Liver (tissue), 7 donors: ENCODE measurements at regions not wholly inside any gene's neighbourhood (a gene's known extent, or its start where the extent isn't known, plus 50 kb on each side); places are given as distances from the start of the nearest gene placed in this dataset.

Experiments
- DNase-seq: peaks from one replicate; pipeline ENCODE4 v3.0.0-alpha.2; 2017; ENCODE audit warnings: low spot score
- H3K27ac ChIP-seq, 2 donors: one replicate each; pipeline ENCODE4 v1.7.0; 2013; ENCODE audit warnings: inconsistent platforms in 2 of 2, low read length in 2 of 2, control low read depth in 1 of 2, low read depth in 1 of 2, mild to moderate bottlenecking in 1 of 2
- H3K27me3 ChIP-seq, 4 donors: one replicate each; pipeline versions ENCODE4 v1.6.1 to v1.7.0; 2013; ENCODE audit warnings: low read length in 3 of 4, inconsistent platforms in 1 of 4, mild to moderate bottlenecking in 1 of 4, moderate library complexity in 1 of 4; ENCODE audit not compliant: control insufficient read depth in 4 of 4, insufficient read depth in 4 of 4
- H3K36me3 ChIP-seq, 4 donors: one replicate each; pipeline versions ENCODE4 v1.6.1 to v1.7.0; 2013; ENCODE audit warnings: low read length in 3 of 4, mild to moderate bottlenecking in 3 of 4, low read depth in 1 of 4, moderate library complexity in 1 of 4; ENCODE audit not compliant: control insufficient read depth in 4 of 4, insufficient read depth in 3 of 4
- H3K4me1 ChIP-seq, 4 donors: one replicate each; pipeline versions ENCODE4 v1.6.1 to v1.7.0; 2013; ENCODE audit warnings: low read length in 3 of 4, mild to moderate bottlenecking in 3 of 4, moderate library complexity in 1 of 4; ENCODE audit not compliant: control insufficient read depth in 4 of 4, insufficient read depth in 4 of 4
- H3K4me3 ChIP-seq, 3 donors: one replicate each; pipeline versions ENCODE4 v1.6.1 to v1.7.0; 2013; ENCODE audit warnings: low read length in 3 of 3, control low read depth in 1 of 3, low read depth in 1 of 3, mild to moderate bottlenecking in 1 of 3
- H3K9ac ChIP-seq, 2 donors: one replicate each; pipeline ENCODE4 v1.7.0; 2013; ENCODE audit warnings: low read length in 2 of 2, mild to moderate bottlenecking in 2 of 2, moderate library complexity in 2 of 2, control low read depth in 1 of 2, low read depth in 1 of 2
- H3K9me3 ChIP-seq, 4 donors: one replicate each; pipeline versions ENCODE4 v1.6.1 to v1.7.0; 2013; ENCODE audit warnings: low read length in 3 of 4; ENCODE audit not compliant: control insufficient read depth in 4 of 4
- EGR1 ChIP-seq, 2 donors: IDR thresholded peaks; 2 replicates each; pipeline ENCODE4 v1.6.1; 2016 to 2018; ENCODE audit warnings: antibody characterized with exemption in 2 of 2, low read depth in 2 of 2
- FOXA1 ChIP-seq: IDR thresholded peaks from 2 replicates; pipeline ENCODE4 v1.6.1; 2016; ENCODE audit warnings: antibody characterized with exemption
- FOXA2 ChIP-seq: IDR thresholded peaks from 2 replicates; pipeline ENCODE4 v1.6.1; 2016; ENCODE audit warnings: antibody characterized with exemption
- GABPA ChIP-seq, 2 donors: IDR thresholded peaks in 1 of 2; conservative IDR thresholded peaks in 1 of 2; 2 replicates each; pipeline ENCODE4 v1.6.1; 2016; ENCODE audit warnings: antibody characterized with exemption in 2 of 2, mild to moderate bottlenecking in 1 of 2, moderate library complexity in 1 of 2
- HNF4A ChIP-seq, 2 donors: conservative IDR thresholded peaks; 2 replicates each; pipeline ENCODE4 v1.6.1; 2016; ENCODE audit warnings: antibody characterized with exemption in 2 of 2, mild to moderate bottlenecking in 2 of 2
- HNF4G ChIP-seq: IDR thresholded peaks from 2 replicates; pipeline ENCODE4 v1.6.1; 2016; ENCODE audit warnings: antibody characterized with exemption
- JUND ChIP-seq, 2 donors: IDR thresholded peaks; 2 replicates each; pipeline ENCODE4 v1.6.1; 2016; ENCODE audit warnings: antibody characterized with exemption in 2 of 2
- NR2F2 ChIP-seq: IDR thresholded peaks from 2 replicates; pipeline ENCODE4 v1.6.1; 2016; ENCODE audit warnings: antibody characterized with exemption
- RAD21 ChIP-seq, 2 donors: IDR thresholded peaks; 2 replicates each; pipeline ENCODE4 v1.6.1; 2016; ENCODE audit warnings: antibody characterized with exemption in 2 of 2, mild to moderate bottlenecking in 2 of 2
- RXRA ChIP-seq, 2 donors: IDR thresholded peaks; 2 replicates each; pipeline ENCODE4 v1.6.1; 2017 to 2018; ENCODE audit warnings: antibody characterized with exemption in 2 of 2, mild to moderate bottlenecking in 1 of 2
- SP1 ChIP-seq: IDR thresholded peaks from 2 replicates; pipeline ENCODE4 v1.6.1; 2018; ENCODE audit warnings: antibody characterized with exemption, mild to moderate bottlenecking
- TAF1 ChIP-seq: conservative IDR thresholded peaks from 2 replicates; pipeline ENCODE4 v1.6.1; 2016; ENCODE audit warnings: antibody characterized with exemption, mild to moderate bottlenecking
- YY1 ChIP-seq: IDR thresholded peaks from 2 replicates; pipeline ENCODE4 v1.6.1; 2016; ENCODE audit warnings: antibody characterized with exemption, mild to moderate bottlenecking
- TF ChIP-seq, protein P1 (sequence below): IDR thresholded peaks from 2 replicates; pipeline ENCODE4 v1.6.1; 2016; ENCODE audit warnings: antibody characterized with exemption
- TF ChIP-seq, protein P2 (sequence below): IDR thresholded peaks from 2 replicates; pipeline ENCODE4 v1.6.1; 2016; ENCODE audit warnings: antibody characterized with exemption, mild to moderate bottlenecking
- TF ChIP-seq, protein P3 (sequence below): IDR thresholded peaks from 2 replicates; pipeline ENCODE4 v1.6.1; 2016; ENCODE audit warnings: antibody characterized with exemption
- TF ChIP-seq, protein P4 (sequence below): IDR thresholded peaks from 2 replicates; pipeline ENCODE4 v1.6.1; 2016; ENCODE audit warnings: antibody characterized with exemption
- TF ChIP-seq, protein P5 (sequence below): fragments of 150-350 bp; IDR thresholded peaks from 2 replicates; pipeline ENCODE4 v1.5.1; 2017; ENCODE audit warnings: improper control_type of control experiment, low read depth, low read length; ENCODE audit not compliant: missing input control
- donor health status: healthy.
- donor health status: healthy.
- donor health status: healthy.
- donor health status: healthy.

DNA sequence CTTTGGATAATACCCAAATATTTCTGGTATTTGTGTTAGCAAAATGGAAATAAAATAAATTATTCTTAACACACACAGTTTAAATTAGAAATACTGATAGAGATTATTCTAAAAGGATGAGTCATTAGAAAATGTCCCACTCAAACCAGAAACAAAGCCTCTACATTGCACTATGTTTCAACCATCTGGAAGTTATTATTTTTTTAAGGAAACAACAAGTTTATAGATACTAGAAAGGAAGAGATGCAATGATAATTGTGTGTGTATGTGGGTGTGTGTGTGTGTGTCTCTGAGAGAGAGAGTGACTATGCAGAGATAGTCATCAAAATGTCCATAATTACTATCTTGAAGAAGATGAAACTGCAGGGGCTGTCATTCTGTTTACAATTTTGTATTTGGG is 1340.5 kb downstream of the ROBO1 start:
- no peaks in the 10 kb centered on the region for H3K36me3 ChIP-seq
- TF ChIP-seq HNF4G, result no peak
- no peak for TF ChIP-seq SP1
- TF ChIP-seq EGR1 (IDR thresholded peaks at IDR 0.05; ENCODE audit: low read depth in 2 of 2), result no peak
- no peak for TF ChIP-seq YY1
- TF ChIP-seq FOXA1, result no peak
- TF ChIP-seq, protein P1, sequence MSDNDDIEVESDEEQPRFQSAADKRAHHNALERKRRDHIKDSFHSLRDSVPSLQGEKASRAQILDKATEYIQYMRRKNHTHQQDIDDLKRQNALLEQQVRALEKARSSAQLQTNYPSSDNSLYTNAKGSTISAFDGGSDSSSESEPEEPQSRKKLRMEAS, result no peak
- TF ChIP-seq RAD21 (IDR thresholded peaks at IDR 0.05), result no peak
- no peak for TF ChIP-seq NR2F2
- TF ChIP-seq, protein P2, sequence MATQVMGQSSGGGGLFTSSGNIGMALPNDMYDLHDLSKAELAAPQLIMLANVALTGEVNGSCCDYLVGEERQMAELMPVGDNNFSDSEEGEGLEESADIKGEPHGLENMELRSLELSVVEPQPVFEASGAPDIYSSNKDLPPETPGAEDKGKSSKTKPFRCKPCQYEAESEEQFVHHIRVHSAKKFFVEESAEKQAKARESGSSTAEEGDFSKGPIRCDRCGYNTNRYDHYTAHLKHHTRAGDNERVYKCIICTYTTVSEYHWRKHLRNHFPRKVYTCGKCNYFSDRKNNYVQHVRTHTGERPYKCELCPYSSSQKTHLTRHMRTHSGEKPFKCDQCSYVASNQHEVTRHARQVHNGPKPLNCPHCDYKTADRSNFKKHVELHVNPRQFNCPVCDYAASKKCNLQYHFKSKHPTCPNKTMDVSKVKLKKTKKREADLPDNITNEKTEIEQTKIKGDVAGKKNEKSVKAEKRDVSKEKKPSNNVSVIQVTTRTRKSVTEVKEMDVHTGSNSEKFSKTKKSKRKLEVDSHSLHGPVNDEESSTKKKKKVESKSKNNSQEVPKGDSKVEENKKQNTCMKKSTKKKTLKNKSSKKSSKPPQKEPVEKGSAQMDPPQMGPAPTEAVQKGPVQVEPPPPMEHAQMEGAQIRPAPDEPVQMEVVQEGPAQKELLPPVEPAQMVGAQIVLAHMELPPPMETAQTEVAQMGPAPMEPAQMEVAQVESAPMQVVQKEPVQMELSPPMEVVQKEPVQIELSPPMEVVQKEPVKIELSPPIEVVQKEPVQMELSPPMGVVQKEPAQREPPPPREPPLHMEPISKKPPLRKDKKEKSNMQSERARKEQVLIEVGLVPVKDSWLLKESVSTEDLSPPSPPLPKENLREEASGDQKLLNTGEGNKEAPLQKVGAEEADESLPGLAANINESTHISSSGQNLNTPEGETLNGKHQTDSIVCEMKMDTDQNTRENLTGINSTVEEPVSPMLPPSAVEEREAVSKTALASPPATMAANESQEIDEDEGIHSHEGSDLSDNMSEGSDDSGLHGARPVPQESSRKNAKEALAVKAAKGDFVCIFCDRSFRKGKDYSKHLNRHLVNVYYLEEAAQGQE, result no peak
- no peak for TF ChIP-seq TAF1
- TF ChIP-seq, protein P3, sequence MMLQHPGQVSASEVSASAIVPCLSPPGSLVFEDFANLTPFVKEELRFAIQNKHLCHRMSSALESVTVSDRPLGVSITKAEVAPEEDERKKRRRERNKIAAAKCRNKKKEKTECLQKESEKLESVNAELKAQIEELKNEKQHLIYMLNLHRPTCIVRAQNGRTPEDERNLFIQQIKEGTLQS, result no peak
- TF ChIP-seq HNF4A (conservative IDR thresholded peaks at IDR 0.05), result no peak
- TF ChIP-seq RXRA (IDR thresholded peaks at IDR 0.05), result no peak
- TF ChIP-seq, protein P4, sequence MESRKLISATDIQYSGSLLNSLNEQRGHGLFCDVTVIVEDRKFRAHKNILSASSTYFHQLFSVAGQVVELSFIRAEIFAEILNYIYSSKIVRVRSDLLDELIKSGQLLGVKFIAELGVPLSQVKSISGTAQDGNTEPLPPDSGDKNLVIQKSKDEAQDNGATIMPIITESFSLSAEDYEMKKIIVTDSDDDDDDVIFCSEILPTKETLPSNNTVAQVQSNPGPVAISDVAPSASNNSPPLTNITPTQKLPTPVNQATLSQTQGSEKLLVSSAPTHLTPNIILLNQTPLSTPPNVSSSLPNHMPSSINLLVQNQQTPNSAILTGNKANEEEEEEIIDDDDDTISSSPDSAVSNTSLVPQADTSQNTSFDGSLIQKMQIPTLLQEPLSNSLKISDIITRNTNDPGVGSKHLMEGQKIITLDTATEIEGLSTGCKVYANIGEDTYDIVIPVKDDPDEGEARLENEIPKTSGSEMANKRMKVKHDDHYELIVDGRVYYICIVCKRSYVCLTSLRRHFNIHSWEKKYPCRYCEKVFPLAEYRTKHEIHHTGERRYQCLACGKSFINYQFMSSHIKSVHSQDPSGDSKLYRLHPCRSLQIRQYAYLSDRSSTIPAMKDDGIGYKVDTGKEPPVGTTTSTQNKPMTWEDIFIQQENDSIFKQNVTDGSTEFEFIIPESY, result no peak
- no peak for TF ChIP-seq GABPA (IDR thresholded peaks at IDR 0.05 in 1 of 2, conservative IDR thresholded peaks at IDR 0.05 in 1 of 2)
- TF ChIP-seq FOXA2, result no peak
- TF ChIP-seq, protein P5, sequence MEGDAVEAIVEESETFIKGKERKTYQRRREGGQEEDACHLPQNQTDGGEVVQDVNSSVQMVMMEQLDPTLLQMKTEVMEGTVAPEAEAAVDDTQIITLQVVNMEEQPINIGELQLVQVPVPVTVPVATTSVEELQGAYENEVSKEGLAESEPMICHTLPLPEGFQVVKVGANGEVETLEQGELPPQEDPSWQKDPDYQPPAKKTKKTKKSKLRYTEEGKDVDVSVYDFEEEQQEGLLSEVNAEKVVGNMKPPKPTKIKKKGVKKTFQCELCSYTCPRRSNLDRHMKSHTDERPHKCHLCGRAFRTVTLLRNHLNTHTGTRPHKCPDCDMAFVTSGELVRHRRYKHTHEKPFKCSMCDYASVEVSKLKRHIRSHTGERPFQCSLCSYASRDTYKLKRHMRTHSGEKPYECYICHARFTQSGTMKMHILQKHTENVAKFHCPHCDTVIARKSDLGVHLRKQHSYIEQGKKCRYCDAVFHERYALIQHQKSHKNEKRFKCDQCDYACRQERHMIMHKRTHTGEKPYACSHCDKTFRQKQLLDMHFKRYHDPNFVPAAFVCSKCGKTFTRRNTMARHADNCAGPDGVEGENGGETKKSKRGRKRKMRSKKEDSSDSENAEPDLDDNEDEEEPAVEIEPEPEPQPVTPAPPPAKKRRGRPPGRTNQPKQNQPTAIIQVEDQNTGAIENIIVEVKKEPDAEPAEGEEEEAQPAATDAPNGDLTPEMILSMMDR, result no peak
- TF ChIP-seq JUND (IDR thresholded peaks at IDR 0.05), result no peak
- no peak overlapping the region for H3K27ac ChIP-seq
- H3K27me3 ChIP-seq, result no peaks in the 10 kb centered on the region
- no peak overlapping the region for H3K4me3 ChIP-seq
- H3K9me3 ChIP-seq, result no peaks in the 10 kb centered on the region
- H3K9ac ChIP-seq, result no peak overlapping the region
- DNase-seq, result no peak
- no peaks in the 10 kb centered on the region for H3K4me1 ChIP-seq
